Colon (tissue), 2 donors: ENCODE measurements at regions not wholly inside any gene's neighbourhood (a gene's known extent, or its start where the extent isn't known, plus 50 kb on each side); places are given as distances from the start of the nearest gene placed in this dataset.

Source experiments
- FAIRE-seq: peaks from 2 replicates; lab custom pipeline; 2012; peaks lifted over from hg19 to GRCh38; lab: Jason Lieb, UNC
- donor health status: control.
- donor health status: control.

GRCh38 chr21:21605521-21605920 lies 607.3 kb downstream of the NCAM2 start:
- no peak for FAIRE-seq

GRCh38 chr21:21606041-21606440 lies 607.8 kb downstream of the NCAM2 start:
- FAIRE-seq, result no peak

- FAIRE-seq, result no peak
These were observed 614.3 kb downstream of the NCAM2 start for GRCh38 chr21:21612466-21612865.

- FAIRE-seq, result no peak
These were observed 616.8 kb downstream of the NCAM2 start for GRCh38 chr21:21614966-21615365.

GRCh38 chr21:21622460-21623234 lies 624.4 kb downstream of the NCAM2 start:
- no peak for FAIRE-seq

GRCh38 chr21:21624674-21625073 lies 626.5 kb downstream of the NCAM2 start:
- FAIRE-seq, result no peak

GRCh38 chr21:21631961-21632360 lies 633.8 kb downstream of the NCAM2 start:
- FAIRE-seq, result no peak

- FAIRE-seq, result no peak
These were observed 634.7 kb downstream of the NCAM2 start for GRCh38 chr21:21632926-21633325.

GRCh38 chr21:21661741-21662140 lies 663.5 kb downstream of the NCAM2 start:
- no peak for FAIRE-seq

GRCh38 chr21:21662776-21663175 lies 664.6 kb downstream of the NCAM2 start:
- FAIRE-seq, result no peak

GRCh38 chr21:21664871-21665270 lies 666.7 kb downstream of the NCAM2 start:
- FAIRE-seq, result no peak

GRCh38 chr21:21666689-21667088 lies 668.5 kb downstream of the NCAM2 start:
- no peak for FAIRE-seq

GRCh38 chr21:21668198-21668597 lies 670.0 kb downstream of the NCAM2 start:
- FAIRE-seq, result no peak

- no peak for FAIRE-seq
These were observed 675.8 kb downstream of the NCAM2 start for GRCh38 chr21:21673959-21674358.

- FAIRE-seq, result no peak
These were observed 677.4 kb downstream of the NCAM2 start for GRCh38 chr21:21675601-21676000.

GRCh38 chr21:21682172-21682571 lies 684.0 kb downstream of the NCAM2 start:
- no peak for FAIRE-seq

GRCh38 chr21:21688889-21689288 lies 690.7 kb downstream of the NCAM2 start:
- FAIRE-seq, result no peak

GRCh38 chr21:21690068-21690665 lies 692.0 kb downstream of the NCAM2 start:
- no peak for FAIRE-seq

- FAIRE-seq, result no peak
These were observed 714.7 kb downstream of the NCAM2 start for GRCh38 chr21:21712748-21713520.

- FAIRE-seq, result no peak
These were observed 715.5 kb downstream of the NCAM2 start for GRCh38 chr21:21713651-21714180.

- no peak for FAIRE-seq
These were observed 716.2 kb downstream of the NCAM2 start for GRCh38 chr21:21714426-21714825.

- FAIRE-seq, result no peak
These were observed 717.2 kb downstream of the NCAM2 start for GRCh38 chr21:21715266-21715969.
